PFSK-1 (cell line): ENCODE measurements at regions not wholly inside any gene's neighbourhood (a gene's known extent, or its start where the extent isn't known, plus 50 kb on each side); places are given as distances from the start of the nearest gene placed in this dataset.

Source experiments
- FOXP2 ChIP-seq: optimal IDR thresholded peaks from 2 replicates; pipeline ENCODE3; 2011; ENCODE audit warnings: borderline replicate concordance, control low read depth, inconsistent platforms; ENCODE audit not compliant: insufficient read depth; ENCODE audit errors: extremely low read length, extremely low read depth
- POLR2AphosphoS5 ChIP-seq: IDR thresholded peaks from 2 replicates; pipeline ENCODE4 v1.6.1; 2012; ENCODE audit warnings: low read depth, mild to moderate bottlenecking, control low read depth, low read length, moderate library complexity
- SIN3A ChIP-seq: IDR thresholded peaks from 2 replicates; pipeline ENCODE4 v1.6.1; 2012; ENCODE audit warnings: mild to moderate bottlenecking, low read length, moderate library complexity, borderline replicate concordance; ENCODE audit not compliant: insufficient read depth
- TAF1 ChIP-seq: IDR thresholded peaks from 2 replicates; pipeline ENCODE4 v1.6.1; 2012; ENCODE audit warnings: low read length, control low read depth, borderline replicate concordance; ENCODE audit not compliant: insufficient read depth
- TF ChIP-seq, protein P1 (sequence below), 2 experiments: IDR thresholded peaks; 2 replicates each; pipeline versions ENCODE4 v1.6.1 to v1.8.0; 2011 to 2012; ENCODE audit warnings: low read depth in 2 of 2, low read length in 2 of 2, control low read depth in 1 of 2, inconsistent platforms in 1 of 2, mild to moderate bottlenecking in 1 of 2, moderate library complexity in 1 of 2; ENCODE audit not compliant: insufficient read depth in 1 of 2

DNA sequence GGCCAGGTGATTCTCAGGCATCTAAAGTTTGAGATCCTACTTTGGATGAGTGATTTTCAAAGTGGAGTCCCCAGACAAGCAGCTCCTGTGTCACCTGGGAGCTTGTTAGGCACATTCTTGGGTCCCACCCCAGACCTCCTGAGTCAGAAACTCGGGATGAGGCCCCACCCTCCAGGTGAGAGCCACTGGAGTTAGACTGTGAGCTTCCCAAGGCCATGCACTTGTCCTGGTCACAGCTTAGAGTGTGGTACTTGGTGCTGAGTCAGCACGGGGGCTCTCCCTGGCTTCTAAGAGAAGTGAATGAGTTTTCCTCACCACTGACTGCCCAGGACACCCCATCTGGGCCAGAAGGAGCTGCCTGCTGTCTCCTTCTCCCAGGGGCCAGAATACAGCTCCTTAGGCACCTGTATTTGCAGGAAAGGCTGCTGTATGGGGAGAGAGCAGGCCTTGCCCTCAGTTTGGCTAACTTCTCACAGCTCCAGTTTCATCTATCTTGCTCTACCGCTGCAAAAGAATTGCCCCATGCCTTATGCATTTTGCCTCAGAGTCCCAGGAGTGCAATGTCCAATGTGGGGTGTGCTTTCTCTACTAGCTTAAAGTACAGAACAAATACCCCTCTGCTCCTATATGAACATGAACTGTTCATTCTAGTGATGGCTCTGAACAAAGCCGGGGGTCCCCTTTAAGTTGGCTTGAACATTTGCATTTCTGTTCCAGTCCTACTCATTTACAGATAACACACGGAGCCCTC is 98.1 kb downstream of the PSMG1 start:
- TF ChIP-seq FOXP2 (no peak), SIN3A (no peak), POLR2AphosphoS5 (no peak), TAF1 (no peak)
- TF ChIP-seq, protein P1, sequence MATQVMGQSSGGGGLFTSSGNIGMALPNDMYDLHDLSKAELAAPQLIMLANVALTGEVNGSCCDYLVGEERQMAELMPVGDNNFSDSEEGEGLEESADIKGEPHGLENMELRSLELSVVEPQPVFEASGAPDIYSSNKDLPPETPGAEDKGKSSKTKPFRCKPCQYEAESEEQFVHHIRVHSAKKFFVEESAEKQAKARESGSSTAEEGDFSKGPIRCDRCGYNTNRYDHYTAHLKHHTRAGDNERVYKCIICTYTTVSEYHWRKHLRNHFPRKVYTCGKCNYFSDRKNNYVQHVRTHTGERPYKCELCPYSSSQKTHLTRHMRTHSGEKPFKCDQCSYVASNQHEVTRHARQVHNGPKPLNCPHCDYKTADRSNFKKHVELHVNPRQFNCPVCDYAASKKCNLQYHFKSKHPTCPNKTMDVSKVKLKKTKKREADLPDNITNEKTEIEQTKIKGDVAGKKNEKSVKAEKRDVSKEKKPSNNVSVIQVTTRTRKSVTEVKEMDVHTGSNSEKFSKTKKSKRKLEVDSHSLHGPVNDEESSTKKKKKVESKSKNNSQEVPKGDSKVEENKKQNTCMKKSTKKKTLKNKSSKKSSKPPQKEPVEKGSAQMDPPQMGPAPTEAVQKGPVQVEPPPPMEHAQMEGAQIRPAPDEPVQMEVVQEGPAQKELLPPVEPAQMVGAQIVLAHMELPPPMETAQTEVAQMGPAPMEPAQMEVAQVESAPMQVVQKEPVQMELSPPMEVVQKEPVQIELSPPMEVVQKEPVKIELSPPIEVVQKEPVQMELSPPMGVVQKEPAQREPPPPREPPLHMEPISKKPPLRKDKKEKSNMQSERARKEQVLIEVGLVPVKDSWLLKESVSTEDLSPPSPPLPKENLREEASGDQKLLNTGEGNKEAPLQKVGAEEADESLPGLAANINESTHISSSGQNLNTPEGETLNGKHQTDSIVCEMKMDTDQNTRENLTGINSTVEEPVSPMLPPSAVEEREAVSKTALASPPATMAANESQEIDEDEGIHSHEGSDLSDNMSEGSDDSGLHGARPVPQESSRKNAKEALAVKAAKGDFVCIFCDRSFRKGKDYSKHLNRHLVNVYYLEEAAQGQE (IDR thresholded peaks at IDR 0.05; ENCODE audit: insufficient read depth in 1 of 2, low read depth in 2 of 2, low read length in 2 of 2): no peak

DNA sequence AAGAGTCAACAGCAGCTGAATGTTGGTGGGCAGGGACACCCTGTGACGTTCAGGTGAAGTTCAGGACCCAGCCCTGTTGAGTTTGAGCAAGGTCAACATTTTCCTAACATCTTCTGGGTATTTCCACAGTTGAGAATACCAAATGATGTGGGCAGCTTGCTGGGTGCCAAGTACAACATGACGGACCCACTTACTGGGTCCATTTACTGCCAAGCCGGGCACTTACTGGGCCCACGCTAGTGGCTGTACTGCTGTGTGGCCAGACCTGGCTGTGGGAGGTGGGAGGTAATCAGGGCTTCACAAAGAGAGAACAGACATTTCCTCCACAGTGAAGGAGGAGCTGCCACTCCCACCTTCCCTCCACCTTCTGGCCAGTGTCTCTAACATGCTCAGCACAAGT is 99.2 kb downstream of the PSMG1 start:
- no peak for TF ChIP-seq FOXP2
- TF ChIP-seq, protein P1 (IDR thresholded peaks at IDR 0.05; ENCODE audit: insufficient read depth in 1 of 2, low read depth in 2 of 2, low read length in 2 of 2): no peak
- no peak for TF ChIP-seq SIN3A
- no peak for TF ChIP-seq POLR2AphosphoS5
- TF ChIP-seq TAF1: no peak

DNA sequence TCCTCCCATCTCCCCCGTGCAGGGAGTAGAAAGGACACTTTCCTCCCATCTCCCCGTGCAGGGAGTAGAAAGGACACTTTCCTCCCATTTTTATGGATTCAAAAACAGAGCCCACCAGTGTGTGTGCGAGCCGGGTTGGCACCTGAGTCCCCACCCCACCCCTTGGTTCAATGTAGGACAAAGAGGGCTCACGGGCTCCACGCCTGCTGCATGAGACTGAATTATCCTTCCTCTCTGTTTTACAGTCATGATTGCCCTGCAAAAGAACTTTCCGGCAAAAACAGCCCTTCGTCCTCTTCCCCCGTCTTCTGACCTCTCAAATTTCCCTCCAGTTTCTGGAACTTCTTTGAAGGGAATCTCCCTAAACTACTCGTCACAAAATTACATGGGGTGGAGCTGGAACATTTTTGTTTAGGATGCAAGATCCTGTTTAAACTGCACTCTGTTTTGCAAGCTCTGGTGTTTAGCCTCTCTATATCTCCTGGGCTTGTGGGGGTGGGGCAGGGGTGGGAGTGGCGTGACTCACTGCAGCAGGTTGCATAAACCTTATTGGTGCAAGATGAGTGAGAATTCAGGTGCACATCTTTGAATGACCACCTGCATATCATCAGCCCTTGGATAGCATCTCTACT is 99.8 kb downstream of the PSMG1 start:
- TF ChIP-seq FOXP2 (no peak), POLR2AphosphoS5 (no peak), TAF1 (no peak), SIN3A (no peak)
- TF ChIP-seq, protein P1 (IDR thresholded peaks at IDR 0.05; ENCODE audit: insufficient read depth in 1 of 2, low read depth in 2 of 2, low read length in 2 of 2): no peak

DNA sequence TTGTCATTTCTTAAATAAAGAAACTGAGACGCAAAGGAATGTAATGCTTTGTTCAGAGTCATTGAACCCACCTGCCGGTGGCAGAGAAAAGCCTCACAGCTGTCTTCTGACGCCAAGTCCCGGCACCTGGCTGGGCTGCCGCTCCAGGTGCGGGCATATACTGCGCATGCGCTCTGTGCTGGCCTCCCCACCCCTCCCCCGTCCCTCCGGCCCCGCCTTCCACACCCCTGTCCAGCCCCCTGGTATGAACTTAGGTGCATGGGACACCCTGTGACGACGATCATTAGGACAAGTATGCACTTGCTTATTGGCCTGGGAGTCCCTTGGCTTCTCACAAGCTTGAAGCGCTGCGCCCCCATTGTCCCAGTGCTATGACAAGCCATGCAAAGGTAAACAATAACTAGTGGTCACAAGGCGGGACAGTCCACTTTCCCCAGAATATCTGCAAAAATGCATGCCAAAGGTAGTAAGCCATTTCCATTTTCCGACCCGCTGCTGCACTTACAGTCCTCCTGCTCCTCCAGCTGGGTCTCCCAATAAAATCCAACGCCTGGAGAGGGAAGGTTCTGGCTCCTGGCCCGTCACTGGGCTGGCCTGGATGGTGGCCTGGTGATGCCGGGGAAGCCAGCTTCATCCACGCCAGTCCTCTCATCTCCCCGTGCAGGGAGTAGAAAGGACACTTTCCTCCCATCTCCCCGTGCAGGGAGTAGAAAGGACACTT is 100.4 kb downstream of the PSMG1 start:
- TF ChIP-seq SIN3A (no peak), TAF1 (no peak), POLR2AphosphoS5 (no peak), FOXP2 (no peak)
- TF ChIP-seq, protein P1 (IDR thresholded peaks at IDR 0.05; ENCODE audit: insufficient read depth in 1 of 2, low read depth in 2 of 2, low read length in 2 of 2): no peak
